ENCODE measurements at regions not wholly inside any gene's neighbourhood (a gene's known extent, or its start where the extent isn't known, plus 50 kb on each side); places are given as distances from the start of the nearest gene placed in this dataset.

GRCh38 chr4:79603681-79604080 is 195.7 kb upstream of the GK2 start:
- H3K9ac ChIP-seq (replicated peaks; ENCODE audit: extremely low read depth, insufficient read depth, low read length), result no peak overlapping the region
- H3K27me3 ChIP-seq (ENCODE audit: control insufficient read depth in 2 of 2, insufficient read depth in 2 of 2, low read length in 2 of 2), result no peaks in the 10 kb centered on the region
- H3K27ac ChIP-seq (ENCODE audit: insufficient read depth, low read depth, low read length), result no peak overlapping the region
- H4K20me1 ChIP-seq (replicated peaks; ENCODE audit: control insufficient read depth, extremely low read depth, insufficient read depth, low read length), result no peaks in the 10 kb centered on the region
- DNase-seq (ENCODE audit: low read depth, low spot score) (no peak), FAIRE-seq (no peak)
- no peak overlapping the region for H2AFZ ChIP-seq (ENCODE audit: low read depth, low read length)
- CTCF ChIA-PET, result interaction anchor here (0.9 kb wide), 1 partner anchor 14 kb away, joined by 3 read pairs; no protein-coding TSS in a partner anchor
- POLR2A ChIA-PET, result no interaction called here
- no peaks in the 10 kb centered on the region for H3K36me3 ChIP-seq (ENCODE audit: control insufficient read depth in 2 of 2, extremely low read depth in 1 of 2, insufficient read depth in 2 of 2, low read length in 2 of 2)
- TF ChIP-seq EZH2 (IDR thresholded peaks at IDR 0.05; ENCODE audit: borderline replicate concordance, low read depth, low read length, severe bottlenecking), result no peak
- no peak for TF ChIP-seq MYC (IDR thresholded peaks at IDR 0.05; ENCODE audit: low read depth, low read length)
- no peak for TF ChIP-seq POLR2A (IDR thresholded peaks at IDR 0.05; ENCODE audit: low read depth, low read length)
- no peak for TF ChIP-seq MAX (IDR thresholded peaks at IDR 0.05; ENCODE audit: insufficient read depth, insufficient read length)
- TF ChIP-seq CTCF (IDR thresholded peaks at IDR 0.05; ENCODE audit: extremely low read depth in 1 of 2, insufficient read depth in 1 of 2, low read depth in 1 of 2, low read length in 2 of 2), result no peak
- TF ChIP-seq FOS (IDR thresholded peaks at IDR 0.05; ENCODE audit: borderline replicate concordance, insufficient read depth, low read length), result no peak
- TF ChIP-seq JUN (IDR thresholded peaks at IDR 0.05; ENCODE audit: borderline replicate concordance, insufficient read depth, insufficient read length, low read depth), result no peak
- no peaks in the 10 kb centered on the region for H3K4me1 ChIP-seq (ENCODE audit: control insufficient read depth, extremely low read depth, insufficient read depth, low read length)
- H3K79me2 ChIP-seq (ENCODE audit: control insufficient read depth, insufficient read depth, low read length), result no peaks in the 10 kb centered on the region
- H3K4me3 ChIP-seq (replicated peaks in 1 of 3; ENCODE audit: insufficient read depth in 1 of 3, low read depth in 1 of 3, low read length in 3 of 3), result no peak overlapping the region
- BruUV-seq (replicated peaks), result no TSS peak
- H3K4me2 ChIP-seq (ENCODE audit: insufficient read depth, low read length), result no peak overlapping the region
- intact Hi-C loops (cut with micrococcal nuclease) (no loop called here), dilution Hi-C loops (cut with MboI; ENCODE audit: extremely low pct_ligation_motif_present, low sequenced_read_pairs) (no loop called here)
- H3K9me1 ChIP-seq (replicated peaks; ENCODE audit: control insufficient read depth, extremely low read depth, insufficient read depth, low read length), result no peaks in the 10 kb centered on the region
- H3K9me3 ChIP-seq (replicated peaks; ENCODE audit: control insufficient read depth, insufficient read depth, low read length), result no peaks in the 10 kb centered on the region

GRCh38 chr4:79599691-79600090 is 191.7 kb upstream of the GK2 start:
- H3K9ac ChIP-seq (replicated peaks; ENCODE audit: extremely low read depth, insufficient read depth, low read length), result no peak overlapping the region
- TF ChIP-seq POLR2AphosphoS5 (IDR thresholded peaks at IDR 0.05; ENCODE audit: insufficient read depth, low read depth, low read length), result no peak
- TF ChIP-seq CTCF (IDR thresholded peaks at IDR 0.05; ENCODE audit: extremely low read depth in 1 of 2, insufficient read depth in 1 of 2, low read depth in 1 of 2, low read length in 2 of 2), result no peak
- TF ChIP-seq FOS (IDR thresholded peaks at IDR 0.05; ENCODE audit: borderline replicate concordance, insufficient read depth, low read length), result no peak
- TF ChIP-seq MYC (IDR thresholded peaks at IDR 0.05; ENCODE audit: low read depth, low read length), result no peak
- TF ChIP-seq EZH2 (IDR thresholded peaks at IDR 0.05; ENCODE audit: borderline replicate concordance, low read depth, low read length, severe bottlenecking), result no peak
- TF ChIP-seq MAX (IDR thresholded peaks at IDR 0.05; ENCODE audit: insufficient read depth, insufficient read length), result no peak
- TF ChIP-seq GATA2 (IDR thresholded peaks at IDR 0.05; ENCODE audit: insufficient read depth, insufficient read length, low read depth, low read length), result no peak
- TF ChIP-seq POLR2A (IDR thresholded peaks at IDR 0.05; ENCODE audit: low read depth, low read length), result no peak
- TF ChIP-seq JUN (IDR thresholded peaks at IDR 0.05; ENCODE audit: borderline replicate concordance, insufficient read depth, insufficient read length, low read depth), result no peak
- no peaks in the 10 kb centered on the region for H3K79me2 ChIP-seq (ENCODE audit: control insufficient read depth, insufficient read depth, low read length)
- BruUV-seq (replicated peaks), result no TSS peak
- H3K9me1 ChIP-seq (replicated peaks; ENCODE audit: control insufficient read depth, extremely low read depth, insufficient read depth, low read length), result no peaks in the 10 kb centered on the region
- no peaks in the 10 kb centered on the region for H3K4me1 ChIP-seq (ENCODE audit: control insufficient read depth, extremely low read depth, insufficient read depth, low read length)
- no peak for FAIRE-seq
- ChIA-PET POLR2A (no interaction called here), CTCF (no interaction called here)
- intact Hi-C loops (cut with micrococcal nuclease), result no loop called here
- no peaks in the 10 kb centered on the region for H3K27me3 ChIP-seq (ENCODE audit: control insufficient read depth in 2 of 2, insufficient read depth in 2 of 2, low read length in 2 of 2)
- no peak for DNase-seq (ENCODE audit: low read depth, low spot score)
- H4K20me1 ChIP-seq (replicated peaks; ENCODE audit: control insufficient read depth, extremely low read depth, insufficient read depth, low read length), result no peaks in the 10 kb centered on the region
- H3K9me3 ChIP-seq (replicated peaks; ENCODE audit: control insufficient read depth, insufficient read depth, low read length), result no peaks in the 10 kb centered on the region
- H3K27ac ChIP-seq (ENCODE audit: insufficient read depth, low read depth, low read length), result no peak overlapping the region
- H3K36me3 ChIP-seq (ENCODE audit: control insufficient read depth in 2 of 2, extremely low read depth in 1 of 2, insufficient read depth in 2 of 2, low read length in 2 of 2), result no peaks in the 10 kb centered on the region
- H2AFZ ChIP-seq (ENCODE audit: low read depth, low read length), result no peak overlapping the region
- dilution Hi-C loops (cut with MboI; ENCODE audit: extremely low pct_ligation_motif_present, low sequenced_read_pairs), result no loop called here
- no peak overlapping the region for H3K4me2 ChIP-seq (ENCODE audit: insufficient read depth, low read length)
- H3K4me3 ChIP-seq (replicated peaks in 1 of 3; ENCODE audit: insufficient read depth in 1 of 3, low read depth in 1 of 3, low read length in 3 of 3), result no peak overlapping the region
